Activated T-helper 1 cell treated with anti-CD3 and anti-CD28 coated beads, Interleukin-12 subunit alpha, Interleukin-12 subunit beta, Interleukin-2, Interleukin-4 antibody, amounts not matched to agents 30 ng/mL and 10 ng/mL and 1 ng/mL, durations not matched to agents 14 hours and 24 hours and 36 hours (primary cell): ENCODE measurements at regions not wholly inside any gene's neighbourhood (a gene's known extent, or its start where the extent isn't known, plus 50 kb on each side); places are given as distances from the start of the nearest gene placed in this dataset.
"Not testable (repeated sequence)": the region's sequence is repeated elsewhere in the genome, so short reads cannot be mapped to it uniquely, and the experiment has no call there.

Experiments used
- DNase-seq: peaks from one replicate; pipeline ENCODE4 v3.0.0; 2021; ENCODE audit warnings: low spot score
- H3K27ac Mint-ChIP-seq: one replicate; pipeline ENCODE4 v1.8.0; 2021; ENCODE audit warnings: mild to moderate bottlenecking, mixed read lengths
- H3K27me3 Mint-ChIP-seq: one replicate; pipeline ENCODE4 v1.8.0; 2022; ENCODE audit warnings: mild to moderate bottlenecking, moderate library complexity, mixed read lengths; ENCODE audit not compliant: insufficient read depth
- H3K36me3 Mint-ChIP-seq: one replicate; pipeline ENCODE4 v1.8.0; 2021; ENCODE audit warnings: low read depth, mixed read lengths
- H3K4me1 Mint-ChIP-seq: one replicate; pipeline ENCODE4 v1.8.0; 2021; ENCODE audit warnings: low read depth, mixed read lengths
- H3K4me3 Mint-ChIP-seq: one replicate; pipeline ENCODE4 v1.8.0; 2021; ENCODE audit warnings: mild to moderate bottlenecking, moderate library complexity, mixed read lengths
- H3K9me3 Mint-ChIP-seq: one replicate; pipeline ENCODE4 v1.8.0; 2021; ENCODE audit warnings: mixed read lengths
- intact Hi-C: fragments of 100-400 bp; cut with micrococcal nuclease; formaldehyde crosslinking; loops from one replicate; pipeline ENCODE4 v1.15.1; 2024

DNA sequence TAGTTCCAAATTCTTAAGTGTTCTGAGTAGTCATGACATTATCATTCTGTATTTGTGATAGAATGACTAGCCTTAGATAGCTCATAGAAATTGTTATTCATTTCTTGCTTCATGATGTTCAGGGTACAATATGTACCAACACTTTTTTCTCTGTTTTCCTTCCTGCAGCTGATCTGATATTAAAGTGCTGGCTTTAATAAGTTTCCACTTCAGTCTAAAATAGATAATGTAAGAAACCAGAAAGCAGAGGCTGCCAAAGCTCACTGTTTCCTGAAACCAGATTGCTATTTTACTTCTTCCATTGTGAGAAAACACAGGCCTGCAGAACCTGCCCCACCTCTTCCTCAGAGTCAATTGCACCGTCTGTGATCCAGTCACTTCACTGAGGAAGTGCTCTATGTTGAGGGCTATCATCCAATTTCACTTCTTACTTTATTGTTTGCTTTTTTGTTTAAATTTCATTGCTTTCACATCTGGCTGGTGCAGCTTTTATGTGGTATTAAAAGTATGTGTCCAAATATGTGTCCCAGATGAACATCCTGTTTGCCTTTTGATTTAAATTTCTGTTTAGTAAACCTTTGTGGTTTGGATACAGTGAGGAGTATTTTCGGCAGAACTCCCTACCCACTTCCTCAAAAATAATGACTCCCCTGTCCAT is 652.1 kb downstream of the ANKRD50 start:
- Mint-ChIP-seq H3K4me3 (no peak overlapping the region), H3K27me3 (no peaks in the 10 kb centered on the region), H3K27ac (no peak overlapping the region), H3K9me3 (peaks cover 3% of the 10 kb centered on the region), H3K36me3 (no peaks in the 10 kb centered on the region), H3K4me1 (no peaks in the 10 kb centered on the region)
- no peak for DNase-seq
- intact Hi-C loops = no loop called here

- Mint-ChIP-seq H3K4me3 (no peak overlapping the region), H3K27me3 (no peaks in the 10 kb centered on the region), H3K27ac (no peak overlapping the region), H3K9me3 (peaks cover 3% of the 10 kb centered on the region), H3K4me1 (no peaks in the 10 kb centered on the region), H3K36me3 (no peaks in the 10 kb centered on the region)
- no peak for DNase-seq
- intact Hi-C loops = no loop called here
Observed at GRCh38 chr4:124061413-124061812, 651.1 kb downstream of the ANKRD50 start.

DNA sequence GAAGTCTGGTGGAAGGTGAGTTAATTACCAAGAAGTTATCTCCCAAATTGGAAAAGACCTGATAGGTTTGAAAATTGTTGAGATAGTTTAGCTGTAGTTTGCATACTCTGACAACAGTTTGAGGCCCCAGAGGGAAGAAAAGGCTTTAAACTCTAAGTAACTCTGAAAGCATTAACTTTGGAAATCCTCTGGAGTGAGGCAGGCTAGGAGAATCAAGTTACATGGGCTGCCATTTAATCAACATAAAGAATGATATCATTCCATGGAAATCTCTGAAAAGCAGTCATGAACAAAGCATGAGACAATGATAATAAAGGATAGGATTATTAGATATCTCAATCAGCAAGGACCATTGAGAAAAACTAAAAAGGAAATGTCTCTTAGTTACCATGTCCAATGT is 647.1 kb downstream of the ANKRD50 start:
- H3K4me1 Mint-ChIP-seq = no peaks in the 10 kb centered on the region
- DNase-seq = no peak
- no peaks in the 10 kb centered on the region for H3K36me3 Mint-ChIP-seq
- H3K27me3 Mint-ChIP-seq = no peaks in the 10 kb centered on the region
- H3K4me3 Mint-ChIP-seq = no peak overlapping the region
- H3K9me3 Mint-ChIP-seq = peaks cover 12% of the 10 kb centered on the region
- H3K27ac Mint-ChIP-seq = no peak overlapping the region
- intact Hi-C loops = no loop called here

DNA sequence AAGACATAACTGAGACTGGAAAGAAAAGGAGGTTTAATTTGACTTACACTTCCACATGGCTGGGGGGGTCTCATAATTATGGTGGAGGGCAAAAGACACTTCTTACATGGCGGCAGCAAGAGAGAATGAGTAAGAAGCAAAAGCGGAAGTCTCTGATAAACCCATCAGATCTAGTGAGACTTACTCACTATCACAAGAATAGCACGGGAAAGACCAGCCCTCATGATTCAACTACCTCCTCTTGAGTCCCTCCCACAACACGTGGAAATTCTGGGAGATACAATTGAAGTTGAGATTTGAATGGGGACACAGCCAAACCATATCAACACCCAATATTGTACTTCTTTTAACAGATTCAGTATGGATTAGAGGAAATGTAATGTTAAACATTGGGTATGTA is 646.6 kb downstream of the ANKRD50 start:
- no peak overlapping the region for H3K4me3 Mint-ChIP-seq
- intact Hi-C loops = no loop called here
- peaks cover 17% of the 10 kb centered on the region for H3K9me3 Mint-ChIP-seq
- H3K27me3 Mint-ChIP-seq = peaks cover 2% of the 10 kb centered on the region
- no peak overlapping the region for H3K27ac Mint-ChIP-seq
- no peaks in the 10 kb centered on the region for H3K4me1 Mint-ChIP-seq
- no peak for DNase-seq
- no peaks in the 10 kb centered on the region for H3K36me3 Mint-ChIP-seq

DNA sequence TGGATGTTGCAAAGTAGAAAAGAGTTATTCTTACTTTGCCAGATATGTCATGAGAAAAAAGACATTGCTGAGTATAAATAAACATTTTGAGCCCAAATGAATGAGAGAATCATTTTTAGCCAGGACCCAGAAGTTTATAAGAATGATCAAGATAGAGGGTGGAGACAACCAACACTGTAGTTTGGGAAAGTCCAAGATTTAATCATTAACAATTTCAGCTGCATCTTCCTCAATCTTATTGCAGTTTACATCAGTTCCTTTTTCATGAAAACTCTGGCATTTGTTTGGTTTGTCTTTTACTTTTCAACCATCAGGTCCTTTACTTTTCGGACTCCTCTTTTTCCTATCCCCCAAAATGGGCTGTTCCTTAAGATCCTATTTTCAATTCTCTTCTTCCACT is 645.9 kb downstream of the ANKRD50 start:
- H3K4me1 Mint-ChIP-seq = no peaks in the 10 kb centered on the region
- no peak overlapping the region for H3K27ac Mint-ChIP-seq
- no peak for DNase-seq
- H3K9me3 Mint-ChIP-seq = peaks cover 23% of the 10 kb centered on the region
- intact Hi-C loops = no loop called here
- H3K36me3 Mint-ChIP-seq = no peaks in the 10 kb centered on the region
- H3K4me3 Mint-ChIP-seq = no peak overlapping the region
- H3K27me3 Mint-ChIP-seq = peaks cover 2% of the 10 kb centered on the region

GRCh38 chr4:124067046-124067445 is 645.5 kb downstream of the ANKRD50 start:
- H3K36me3 Mint-ChIP-seq = no peaks in the 10 kb centered on the region
- H3K27ac Mint-ChIP-seq = no peak overlapping the region
- H3K9me3 Mint-ChIP-seq = peaks cover 26% of the 10 kb centered on the region
- DNase-seq = no peak
- H3K27me3 Mint-ChIP-seq = peaks cover 2% of the 10 kb centered on the region
- H3K4me3 Mint-ChIP-seq = no peak overlapping the region
- H3K4me1 Mint-ChIP-seq = no peaks in the 10 kb centered on the region
- intact Hi-C loops = no loop called here

- Mint-ChIP-seq H3K27me3 (peaks cover 2% of the 10 kb centered on the region), H3K27ac (no peak overlapping the region), H3K36me3 (no peaks in the 10 kb centered on the region), H3K4me3 (no peak overlapping the region), H3K9me3 (peaks cover 27% of the 10 kb centered on the region), H3K4me1 (no peaks in the 10 kb centered on the region)
- no peak for DNase-seq
- intact Hi-C loops = no loop called here
Observed at GRCh38 chr4:124070688-124071484, 641.6 kb downstream of the ANKRD50 start.

DNA sequence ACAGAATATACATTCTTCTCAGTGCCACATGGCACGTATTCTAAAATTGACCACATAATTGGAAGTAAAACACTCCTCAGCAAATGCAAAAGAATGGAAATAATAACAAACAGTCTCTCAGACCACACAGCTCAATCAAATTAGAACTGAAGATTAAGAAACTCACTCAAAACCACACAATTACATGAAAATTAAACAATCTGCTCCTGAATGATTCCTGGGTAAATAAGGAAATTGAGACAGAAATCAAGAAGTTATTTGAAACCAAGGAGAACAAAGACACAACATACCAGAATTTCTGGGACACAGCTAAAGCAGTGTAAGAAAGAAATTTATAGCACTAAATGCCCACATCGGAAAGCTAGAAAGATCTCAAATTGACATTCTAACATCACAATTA is 637.3 kb downstream of the ANKRD50 start:
- not testable (repeated sequence) for H3K27ac Mint-ChIP-seq

GRCh38 chr4:124079174-124079780 is 633.3 kb downstream of the ANKRD50 start:
- H3K9me3 Mint-ChIP-seq = peaks cover 7% of the 10 kb centered on the region
- no peaks in the 10 kb centered on the region for H3K27me3 Mint-ChIP-seq
- H3K27ac Mint-ChIP-seq = no peak overlapping the region
- H3K4me3 Mint-ChIP-seq = no peak overlapping the region
- no peaks in the 10 kb centered on the region for H3K4me1 Mint-ChIP-seq
- no peak for DNase-seq
- no peaks in the 10 kb centered on the region for H3K36me3 Mint-ChIP-seq
- intact Hi-C loops = no loop called here

More for the DNA sequence above, 637.3 kb downstream of the ANKRD50 start:
- DNase-seq, intact Hi-C loops, H3K36me3 Mint-ChIP-seq, H3K27me3 Mint-ChIP-seq, H3K4me1 Mint-ChIP-seq, H3K4me3 Mint-ChIP-seq: not testable (repeated sequence)
- peaks cover 22% of the 10 kb centered on the region for H3K9me3 Mint-ChIP-seq

- no peaks in the 10 kb centered on the region for H3K27me3 Mint-ChIP-seq
- intact Hi-C loops = no loop called here
- H3K9me3 Mint-ChIP-seq = peaks cover 3% of the 10 kb centered on the region
- H3K4me3 Mint-ChIP-seq = no peak overlapping the region
- DNase-seq = no peak
- no peaks in the 10 kb centered on the region for H3K4me1 Mint-ChIP-seq
- no peaks in the 10 kb centered on the region for H3K36me3 Mint-ChIP-seq
- no peak overlapping the region for H3K27ac Mint-ChIP-seq
Observed at GRCh38 chr4:124083711-124084110, 628.8 kb downstream of the ANKRD50 start.

DNA sequence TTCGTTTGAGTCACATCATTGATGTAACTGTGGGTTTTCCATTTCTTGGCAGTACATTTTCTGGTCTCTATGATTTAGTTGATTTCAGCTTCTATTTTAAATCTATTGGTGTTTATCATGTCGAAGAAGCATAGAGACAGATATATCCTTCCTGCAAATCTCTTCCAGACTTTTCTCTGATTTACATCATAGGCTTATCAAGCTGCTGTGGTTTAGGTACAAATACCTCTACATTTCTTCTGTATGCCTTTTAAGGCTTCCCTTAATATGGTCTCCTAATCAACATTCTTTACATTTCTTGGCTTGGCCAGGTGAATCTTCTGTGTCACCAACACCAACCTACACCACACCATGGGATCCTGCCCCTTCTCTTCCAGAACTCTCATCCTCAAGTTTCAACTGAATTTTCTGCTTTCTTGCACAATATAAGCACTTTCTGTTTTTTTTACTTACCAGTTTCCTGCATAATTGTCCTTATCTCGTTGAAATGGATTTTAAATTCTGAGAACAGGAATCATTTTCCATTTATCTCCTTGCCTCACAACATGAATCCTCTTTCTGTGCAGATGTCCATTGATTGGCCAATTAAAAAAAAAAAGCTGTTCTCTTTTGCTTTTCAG is 626.9 kb downstream of the ANKRD50 start:
- no peak overlapping the region for H3K4me3 Mint-ChIP-seq
- H3K36me3 Mint-ChIP-seq = no peaks in the 10 kb centered on the region
- intact Hi-C loops = no loop called here
- H3K9me3 Mint-ChIP-seq = no peaks in the 10 kb centered on the region
- DNase-seq = no peak
- H3K4me1 Mint-ChIP-seq = no peaks in the 10 kb centered on the region
- H3K27me3 Mint-ChIP-seq = no peaks in the 10 kb centered on the region
- no peak overlapping the region for H3K27ac Mint-ChIP-seq

DNA sequence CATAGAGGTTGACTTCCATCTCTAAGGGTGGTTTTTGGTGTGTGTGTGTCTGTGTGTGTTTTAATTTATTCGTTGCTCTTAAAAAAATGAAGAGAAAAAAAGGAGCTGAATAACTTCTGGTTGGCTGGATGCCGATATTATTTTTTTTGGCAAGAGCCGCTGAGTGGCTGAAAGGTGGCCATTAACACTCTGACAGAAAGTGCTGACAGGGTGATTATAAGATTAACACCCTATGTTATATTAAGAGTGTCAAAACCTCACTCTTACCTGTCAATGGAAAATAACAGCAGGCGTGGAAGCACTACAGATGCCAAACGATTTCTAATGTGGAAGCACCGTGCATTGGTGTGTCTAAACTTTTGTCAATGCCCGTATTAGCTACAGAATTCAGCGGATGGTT is 622.5 kb downstream of the ANKRD50 start:
- H3K27ac Mint-ChIP-seq = no peak overlapping the region
- intact Hi-C loops = no loop called here
- H3K4me3 Mint-ChIP-seq = no peak overlapping the region
- H3K9me3 Mint-ChIP-seq = no peaks in the 10 kb centered on the region
- H3K36me3 Mint-ChIP-seq = no peaks in the 10 kb centered on the region
- DNase-seq = no peak
- no peaks in the 10 kb centered on the region for H3K4me1 Mint-ChIP-seq
- peaks cover 2% of the 10 kb centered on the region for H3K27me3 Mint-ChIP-seq

DNA sequence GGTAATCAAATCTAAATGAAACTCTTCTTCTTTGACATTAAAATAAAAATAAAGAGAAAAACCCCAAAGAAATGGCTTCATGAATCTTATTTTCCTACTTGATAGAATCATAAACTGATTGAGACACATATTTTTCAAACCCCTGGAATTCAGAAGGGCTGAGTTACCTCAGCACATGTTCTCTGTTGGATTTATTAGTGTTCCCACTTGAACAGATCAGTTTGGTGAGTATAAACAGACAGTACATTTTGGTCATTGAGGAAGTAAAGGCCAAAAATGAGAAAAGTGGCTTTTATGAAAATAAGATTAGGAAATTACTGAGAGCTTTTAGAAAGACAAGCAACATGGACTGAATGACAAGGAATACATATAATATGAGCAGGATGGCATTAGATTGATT is 620.4 kb downstream of the ANKRD50 start:
- H3K36me3 Mint-ChIP-seq = no peaks in the 10 kb centered on the region
- no peak overlapping the region for H3K27ac Mint-ChIP-seq
- H3K9me3 Mint-ChIP-seq = no peaks in the 10 kb centered on the region
- no peak for DNase-seq
- H3K27me3 Mint-ChIP-seq = peaks cover 2% of the 10 kb centered on the region
- no peaks in the 10 kb centered on the region for H3K4me1 Mint-ChIP-seq
- intact Hi-C loops = no loop called here
- H3K4me3 Mint-ChIP-seq = no peak overlapping the region
